ENCODE measurements at regions not wholly inside any gene's neighbourhood (a gene's known extent, or its start where the extent isn't known, plus 50 kb on each side); places are given as distances from the start of the nearest gene placed in this dataset.
"Not testable (repeated sequence)": the region's sequence is repeated elsewhere in the genome, so short reads cannot be mapped to it uniquely, and the experiment has no call there.

- Histone ChIP-seq H3K9me3 (ENCODE audit: control insufficient read depth, low read length) (no peaks in the 10 kb centered on the region), H3K27me3 (ENCODE audit: control insufficient read depth, insufficient read depth) (no peaks in the 10 kb centered on the region), H3K27ac (ENCODE audit: low read length) (no peak overlapping the region), H3K4me1 (ENCODE audit: control insufficient read depth, insufficient read depth, low read length) (no peaks in the 10 kb centered on the region), H3K4me3 (ENCODE audit: low read length) (no peak overlapping the region)
- 87% methylated on average over 6 of the region's 6 CpGs for WGBS
- intact Hi-C loops (cut with DNase I): no loop called here
- DNase-seq: no peak
- ATAC-seq: no peak
These were observed 189.3 kb upstream of the ROBO1 start for GRCh38 chr3:79957066-79957465.

- WGBS: 63% methylated on average over 5 of the region's 5 CpGs
- DNase-seq (no peak), ATAC-seq (no peak)
- intact Hi-C loops (cut with DNase I): no loop called here
- Histone ChIP-seq H3K4me1 (ENCODE audit: control insufficient read depth, insufficient read depth, low read length) (no peaks in the 10 kb centered on the region), H3K9me3 (ENCODE audit: control insufficient read depth, low read length) (no peaks in the 10 kb centered on the region), H3K27me3 (ENCODE audit: control insufficient read depth, insufficient read depth) (no peaks in the 10 kb centered on the region), H3K4me3 (ENCODE audit: low read length) (no peak overlapping the region), H3K27ac (ENCODE audit: low read length) (no peak overlapping the region)
These were observed 187.0 kb upstream of the ROBO1 start for GRCh38 chr3:79954756-79955155.

- H3K4me1 ChIP-seq (ENCODE audit: control insufficient read depth, insufficient read depth, low read length): no peaks in the 10 kb centered on the region
- no peaks in the 10 kb centered on the region for H3K27me3 ChIP-seq (ENCODE audit: control insufficient read depth, insufficient read depth)
- no peak overlapping the region for H3K4me3 ChIP-seq (ENCODE audit: low read length)
- WGBS: 58% methylated on average over 2 of the region's 2 CpGs
- H3K27ac ChIP-seq (ENCODE audit: low read length): no peak overlapping the region
- ATAC-seq (no peak), DNase-seq (no peak)
- intact Hi-C loops (cut with DNase I): no loop called here
- no peaks in the 10 kb centered on the region for H3K9me3 ChIP-seq (ENCODE audit: control insufficient read depth, low read length)
These were observed 185.8 kb upstream of the ROBO1 start for GRCh38 chr3:79953591-79954101.

- intact Hi-C loops (cut with DNase I); H3K9me3 ChIP-seq (ENCODE audit: control insufficient read depth, low read length); H3K27ac ChIP-seq (ENCODE audit: low read length); ATAC-seq; H3K4me1 ChIP-seq (ENCODE audit: control insufficient read depth, insufficient read depth, low read length); H3K4me3 ChIP-seq (ENCODE audit: low read length); H3K27me3 ChIP-seq (ENCODE audit: control insufficient read depth, insufficient read depth): not testable (repeated sequence)
- WGBS: 93% methylated on average over 23 of the region's 23 CpGs
- DNase-seq: peak in 1 of 3 donors; percentile 43
These were observed 183.6 kb upstream of the ROBO1 start for GRCh38 chr3:79951426-79951825.

GRCh38 chr3:79947957-79948356 lies 180.2 kb upstream of the ROBO1 start:
- no peaks in the 10 kb centered on the region for H3K27me3 ChIP-seq (ENCODE audit: control insufficient read depth, insufficient read depth)
- no peak overlapping the region for H3K4me3 ChIP-seq (ENCODE audit: low read length)
- ATAC-seq: no peak
- no peak overlapping the region for H3K27ac ChIP-seq (ENCODE audit: low read length)
- no peaks in the 10 kb centered on the region for H3K9me3 ChIP-seq (ENCODE audit: control insufficient read depth, low read length)
- DNase-seq: no peak
- WGBS: 88% methylated on average over 2 of the region's 2 CpGs
- H3K4me1 ChIP-seq (ENCODE audit: control insufficient read depth, insufficient read depth, low read length): no peaks in the 10 kb centered on the region
- intact Hi-C loops (cut with DNase I): no loop called here

GRCh38 chr3:79947469-79947868 lies 179.7 kb upstream of the ROBO1 start:
- Histone ChIP-seq H3K27me3 (ENCODE audit: control insufficient read depth, insufficient read depth) (no peaks in the 10 kb centered on the region), H3K9me3 (ENCODE audit: control insufficient read depth, low read length) (no peaks in the 10 kb centered on the region), H3K27ac (ENCODE audit: low read length) (no peak overlapping the region), H3K4me1 (ENCODE audit: control insufficient read depth, insufficient read depth, low read length) (no peaks in the 10 kb centered on the region), H3K4me3 (ENCODE audit: low read length) (no peak overlapping the region)
- no peak for DNase-seq
- 74% methylated on average over 1 of the region's 1 CpG for WGBS
- intact Hi-C loops (cut with DNase I): no loop called here
- ATAC-seq: no peak

GRCh38 chr3:79937567-79937966 lies 169.8 kb upstream of the ROBO1 start:
- Histone ChIP-seq H3K27me3 (ENCODE audit: control insufficient read depth, insufficient read depth) (no peaks in the 10 kb centered on the region), H3K9me3 (ENCODE audit: control insufficient read depth, low read length) (no peaks in the 10 kb centered on the region), H3K4me3 (ENCODE audit: low read length) (no peak overlapping the region), H3K27ac (ENCODE audit: low read length) (no peak overlapping the region), H3K4me1 (ENCODE audit: control insufficient read depth, insufficient read depth, low read length) (no peaks in the 10 kb centered on the region)
- no peak for ATAC-seq
- no peak for DNase-seq
- intact Hi-C loops (cut with DNase I): no loop called here
- WGBS: 72% methylated on average over 1 of the region's 1 CpG

- WGBS: 92% methylated on average over 8 of the region's 8 CpGs
- no peak overlapping the region for H3K27ac ChIP-seq (ENCODE audit: low read length)
- intact Hi-C loops (cut with DNase I): no loop called here
These were observed 162.4 kb upstream of the ROBO1 start for GRCh38 chr3:79930196-79930595.

GRCh38 chr3:79928687-79929408 lies 161.1 kb upstream of the ROBO1 start:
- peak in 1 of 2 donors; percentile 14 for ATAC-seq
- no peak overlapping the region for H3K4me3 ChIP-seq (ENCODE audit: low read length)
- WGBS: 71% methylated on average over 4 of the region's 4 CpGs
- no peak overlapping the region for H3K27ac ChIP-seq (ENCODE audit: low read length)
- no peaks in the 10 kb centered on the region for H3K27me3 ChIP-seq (ENCODE audit: control insufficient read depth, insufficient read depth)
- no peaks in the 10 kb centered on the region for H3K9me3 ChIP-seq (ENCODE audit: control insufficient read depth, low read length)
- peak in 1 of 3 donors; percentile 35 for DNase-seq
- H3K4me1 ChIP-seq (ENCODE audit: control insufficient read depth, insufficient read depth, low read length): no peaks in the 10 kb centered on the region
- intact Hi-C loops (cut with DNase I): no loop called here

More at GRCh38 chr3:79930196-79930595, 162.4 kb upstream of the ROBO1 start:
- Histone ChIP-seq H3K4me1 (ENCODE audit: control insufficient read depth, insufficient read depth, low read length) (no peaks in the 10 kb centered on the region), H3K4me3 (ENCODE audit: low read length) (no peak overlapping the region), H3K9me3 (ENCODE audit: control insufficient read depth, low read length) (no peaks in the 10 kb centered on the region), H3K27me3 (ENCODE audit: control insufficient read depth, insufficient read depth) (no peaks in the 10 kb centered on the region)
- no peak for DNase-seq
- no peak for ATAC-seq

GRCh38 chr3:79926522-79926921 lies 158.7 kb upstream of the ROBO1 start:
- no peaks in the 10 kb centered on the region for H3K9me3 ChIP-seq (ENCODE audit: control insufficient read depth, low read length)
- H3K4me1 ChIP-seq (ENCODE audit: control insufficient read depth, insufficient read depth, low read length): no peaks in the 10 kb centered on the region
- intact Hi-C loops (cut with DNase I): no loop called here
- H3K27ac ChIP-seq (ENCODE audit: low read length): no peak overlapping the region
- DNase-seq: no peak
- no peak for ATAC-seq
- no peak overlapping the region for H3K4me3 ChIP-seq (ENCODE audit: low read length)
- H3K27me3 ChIP-seq (ENCODE audit: control insufficient read depth, insufficient read depth): no peaks in the 10 kb centered on the region
- 78% methylated on average over 3 of the region's 3 CpGs for WGBS

- Histone ChIP-seq H3K4me1 (ENCODE audit: control insufficient read depth, insufficient read depth, low read length) (no peaks in the 10 kb centered on the region), H3K27me3 (ENCODE audit: control insufficient read depth, insufficient read depth) (no peaks in the 10 kb centered on the region), H3K9me3 (ENCODE audit: control insufficient read depth, low read length) (no peaks in the 10 kb centered on the region), H3K27ac (ENCODE audit: low read length) (no peak overlapping the region), H3K4me3 (ENCODE audit: low read length) (no peak overlapping the region)
- ATAC-seq (no peak), DNase-seq (no peak)
- intact Hi-C loops (cut with DNase I): no loop called here
These were observed 154.8 kb upstream of the ROBO1 start for GRCh38 chr3:79922633-79923032.

- H3K4me3 ChIP-seq (ENCODE audit: low read length): no peak overlapping the region
- no peaks in the 10 kb centered on the region for H3K9me3 ChIP-seq (ENCODE audit: control insufficient read depth, low read length)
- 57% methylated on average over 2 of the region's 2 CpGs for WGBS
- DNase-seq: no peak
- ATAC-seq: no peak
- H3K27me3 ChIP-seq (ENCODE audit: control insufficient read depth, insufficient read depth): no peaks in the 10 kb centered on the region
- intact Hi-C loops (cut with DNase I): no loop called here
- no peak overlapping the region for H3K27ac ChIP-seq (ENCODE audit: low read length)
- H3K4me1 ChIP-seq (ENCODE audit: control insufficient read depth, insufficient read depth, low read length): no peaks in the 10 kb centered on the region
These were observed 149.8 kb upstream of the ROBO1 start for GRCh38 chr3:79917561-79917960.

Measured in right cardiac atrium (tissue), 5 donors.